ENCODE measurements at regions not wholly inside any gene's neighbourhood (a gene's known extent, or its start where the extent isn't known, plus 50 kb on each side); places are given as distances from the start of the nearest gene placed in this dataset.

DNA sequence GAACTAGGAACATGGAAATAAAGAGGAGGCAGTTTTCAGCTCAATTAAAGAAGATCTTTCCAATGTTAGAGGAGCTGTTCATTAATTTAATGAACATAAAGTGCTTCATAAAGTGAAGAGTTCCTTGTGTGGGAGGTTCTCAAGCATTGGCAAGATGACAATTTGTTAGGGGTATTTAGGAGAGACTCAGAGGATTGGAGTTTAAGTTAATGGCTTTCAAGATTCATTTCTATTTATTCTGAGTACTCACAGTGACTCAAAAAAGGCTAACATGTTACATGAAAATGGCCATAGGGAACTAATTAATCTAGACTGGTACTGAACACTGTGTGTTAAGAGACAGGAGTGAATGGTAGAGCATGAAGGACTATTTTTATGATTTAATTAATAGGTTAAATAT lies 55.4 kb upstream of the CDH12 start:
- ChIA-PET POLR2A (no interaction called here), CTCF (no interaction called here)
- in situ Hi-C loops (cut with HindIII; ENCODE audit: low pct_unique_long_range_greater_than_20kb, low sequenced_read_pairs), result no loop called here
- no peak overlapping the region for H3K27ac ChIP-seq (ENCODE audit: low read length)
- H3K9me3 ChIP-seq (ENCODE audit: control insufficient read depth, insufficient read depth, low read depth, low read length), result no peaks in the 10 kb centered on the region
- ATAC-seq (no peak), DNase-seq (ENCODE audit: low read depth, low spot score) (no peak)
- H3K4me3 ChIP-seq (ENCODE audit: low read depth in 2 of 2, low read length in 2 of 2), result no peak overlapping the region
- BruUV-seq (replicated peaks), result no TSS peak
- no peaks in the 10 kb centered on the region for H3K36me3 ChIP-seq (ENCODE audit: control insufficient read depth, insufficient read depth, low read length)
- intact Hi-C loops (cut with micrococcal nuclease; ENCODE audit: unreplicated experiment), result no loop called here
- TF ChIP-seq, protein P1, sequence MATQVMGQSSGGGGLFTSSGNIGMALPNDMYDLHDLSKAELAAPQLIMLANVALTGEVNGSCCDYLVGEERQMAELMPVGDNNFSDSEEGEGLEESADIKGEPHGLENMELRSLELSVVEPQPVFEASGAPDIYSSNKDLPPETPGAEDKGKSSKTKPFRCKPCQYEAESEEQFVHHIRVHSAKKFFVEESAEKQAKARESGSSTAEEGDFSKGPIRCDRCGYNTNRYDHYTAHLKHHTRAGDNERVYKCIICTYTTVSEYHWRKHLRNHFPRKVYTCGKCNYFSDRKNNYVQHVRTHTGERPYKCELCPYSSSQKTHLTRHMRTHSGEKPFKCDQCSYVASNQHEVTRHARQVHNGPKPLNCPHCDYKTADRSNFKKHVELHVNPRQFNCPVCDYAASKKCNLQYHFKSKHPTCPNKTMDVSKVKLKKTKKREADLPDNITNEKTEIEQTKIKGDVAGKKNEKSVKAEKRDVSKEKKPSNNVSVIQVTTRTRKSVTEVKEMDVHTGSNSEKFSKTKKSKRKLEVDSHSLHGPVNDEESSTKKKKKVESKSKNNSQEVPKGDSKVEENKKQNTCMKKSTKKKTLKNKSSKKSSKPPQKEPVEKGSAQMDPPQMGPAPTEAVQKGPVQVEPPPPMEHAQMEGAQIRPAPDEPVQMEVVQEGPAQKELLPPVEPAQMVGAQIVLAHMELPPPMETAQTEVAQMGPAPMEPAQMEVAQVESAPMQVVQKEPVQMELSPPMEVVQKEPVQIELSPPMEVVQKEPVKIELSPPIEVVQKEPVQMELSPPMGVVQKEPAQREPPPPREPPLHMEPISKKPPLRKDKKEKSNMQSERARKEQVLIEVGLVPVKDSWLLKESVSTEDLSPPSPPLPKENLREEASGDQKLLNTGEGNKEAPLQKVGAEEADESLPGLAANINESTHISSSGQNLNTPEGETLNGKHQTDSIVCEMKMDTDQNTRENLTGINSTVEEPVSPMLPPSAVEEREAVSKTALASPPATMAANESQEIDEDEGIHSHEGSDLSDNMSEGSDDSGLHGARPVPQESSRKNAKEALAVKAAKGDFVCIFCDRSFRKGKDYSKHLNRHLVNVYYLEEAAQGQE (IDR thresholded peaks at IDR 0.05; ENCODE audit: insufficient read depth in 1 of 2, low read depth in 2 of 2, low read length in 1 of 2), result no peak
- TF ChIP-seq, protein P2, sequence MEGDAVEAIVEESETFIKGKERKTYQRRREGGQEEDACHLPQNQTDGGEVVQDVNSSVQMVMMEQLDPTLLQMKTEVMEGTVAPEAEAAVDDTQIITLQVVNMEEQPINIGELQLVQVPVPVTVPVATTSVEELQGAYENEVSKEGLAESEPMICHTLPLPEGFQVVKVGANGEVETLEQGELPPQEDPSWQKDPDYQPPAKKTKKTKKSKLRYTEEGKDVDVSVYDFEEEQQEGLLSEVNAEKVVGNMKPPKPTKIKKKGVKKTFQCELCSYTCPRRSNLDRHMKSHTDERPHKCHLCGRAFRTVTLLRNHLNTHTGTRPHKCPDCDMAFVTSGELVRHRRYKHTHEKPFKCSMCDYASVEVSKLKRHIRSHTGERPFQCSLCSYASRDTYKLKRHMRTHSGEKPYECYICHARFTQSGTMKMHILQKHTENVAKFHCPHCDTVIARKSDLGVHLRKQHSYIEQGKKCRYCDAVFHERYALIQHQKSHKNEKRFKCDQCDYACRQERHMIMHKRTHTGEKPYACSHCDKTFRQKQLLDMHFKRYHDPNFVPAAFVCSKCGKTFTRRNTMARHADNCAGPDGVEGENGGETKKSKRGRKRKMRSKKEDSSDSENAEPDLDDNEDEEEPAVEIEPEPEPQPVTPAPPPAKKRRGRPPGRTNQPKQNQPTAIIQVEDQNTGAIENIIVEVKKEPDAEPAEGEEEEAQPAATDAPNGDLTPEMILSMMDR (IDR thresholded peaks at IDR 0.05), result no peak
- no peak for TF ChIP-seq POLR2AphosphoS5 (IDR thresholded peaks at IDR 0.05; ENCODE audit: low read depth, low read length)
- TF ChIP-seq SIN3A (IDR thresholded peaks at IDR 0.05; ENCODE audit: borderline replicate concordance, insufficient read depth, low read depth, low read length), result no peak
- TF ChIP-seq TCF7L2 (IDR thresholded peaks at IDR 0.05; ENCODE audit: low read depth, low read length), result no peak
- H3K27me3 ChIP-seq (ENCODE audit: control insufficient read depth, insufficient read depth, low read length), result no peaks in the 10 kb centered on the region
- no peaks in the 10 kb centered on the region for H3K4me1 ChIP-seq (ENCODE audit: control insufficient read depth, insufficient read depth, low read length)

- TF ChIP-seq TCF7L2 (IDR thresholded peaks at IDR 0.05; ENCODE audit: low read depth, low read length) (no peak), SIN3A (IDR thresholded peaks at IDR 0.05; ENCODE audit: borderline replicate concordance, insufficient read depth, low read depth, low read length) (no peak), POLR2AphosphoS5 (IDR thresholded peaks at IDR 0.05; ENCODE audit: low read depth, low read length) (no peak)
- TF ChIP-seq, protein P2 (IDR thresholded peaks at IDR 0.05), result no peak
- TF ChIP-seq, protein P1 (IDR thresholded peaks at IDR 0.05; ENCODE audit: insufficient read depth in 1 of 2, low read depth in 2 of 2, low read length in 1 of 2), result no peak
- ChIA-PET CTCF (no interaction called here), POLR2A (no interaction called here)
- no peaks in the 10 kb centered on the region for H3K36me3 ChIP-seq (ENCODE audit: control insufficient read depth, insufficient read depth, low read length)
- no peak overlapping the region for H3K4me3 ChIP-seq (ENCODE audit: low read depth in 2 of 2, low read length in 2 of 2)
- DNase-seq (ENCODE audit: low read depth, low spot score), result no peak
- H3K27me3 ChIP-seq (ENCODE audit: control insufficient read depth, insufficient read depth, low read length), result no peaks in the 10 kb centered on the region
- intact Hi-C loops (cut with micrococcal nuclease; ENCODE audit: unreplicated experiment), result no loop called here
- H3K4me1 ChIP-seq (ENCODE audit: control insufficient read depth, insufficient read depth, low read length), result no peaks in the 10 kb centered on the region
- no TSS peak for BruUV-seq (replicated peaks)
- no peak for ATAC-seq
- no peaks in the 10 kb centered on the region for H3K9me3 ChIP-seq (ENCODE audit: control insufficient read depth, insufficient read depth, low read depth, low read length)
- no peak overlapping the region for H3K27ac ChIP-seq (ENCODE audit: low read length)
- in situ Hi-C loops (cut with HindIII; ENCODE audit: low pct_unique_long_range_greater_than_20kb, low sequenced_read_pairs), result no loop called here
Measured at GRCh38 chr5:22908129-22908528, 55.0 kb upstream of the CDH12 start.
